SJCRH30 (cell line): ENCODE measurements at regions not wholly inside any gene's neighbourhood (a gene's known extent, or its start where the extent isn't known, plus 50 kb on each side); places are given as distances from the start of the nearest gene placed in this dataset.

Source experiments
- DNase-seq, 2 experiments: peaks; one replicate each; pipeline ENCODE4 v3.0.0-alpha.2; 2015 to 2020
- H3K27ac ChIP-seq: fragments of 250-450 bp; sonication (Bioruptor Pico); 2 replicates; pipeline ENCODE4 v1.5.1; 2020; ENCODE audit warnings: mild to moderate bottlenecking, moderate library complexity
- H3K27me3 ChIP-seq: fragments of 250-450 bp; sonication (Bioruptor Pico); 2 replicates; pipeline ENCODE4 v1.5.1; 2020; ENCODE audit warnings: mild to moderate bottlenecking, moderate library complexity
- H3K36me3 ChIP-seq: fragments of 250-450 bp; sonication (Bioruptor Pico); 2 replicates; pipeline ENCODE4 v1.5.1; 2020; ENCODE audit warnings: mild to moderate bottlenecking, moderate library complexity
- H3K4me1 ChIP-seq: fragments of 250-450 bp; sonication (Bioruptor Pico); 2 replicates; pipeline ENCODE4 v1.5.1; 2020; ENCODE audit warnings: mild to moderate bottlenecking, moderate library complexity
- H3K4me3 ChIP-seq: fragments of 250-450 bp; sonication (Bioruptor Pico); 2 replicates; pipeline ENCODE4 v1.5.1; 2020; ENCODE audit warnings: mild to moderate bottlenecking, moderate library complexity
- H3K9me3 ChIP-seq: fragments of 250-450 bp; sonication (Bioruptor Pico); replicated peaks from 2 replicates; pipeline ENCODE4 v1.5.1; 2020; ENCODE audit warnings: mild to moderate bottlenecking, moderate library complexity

DNA sequence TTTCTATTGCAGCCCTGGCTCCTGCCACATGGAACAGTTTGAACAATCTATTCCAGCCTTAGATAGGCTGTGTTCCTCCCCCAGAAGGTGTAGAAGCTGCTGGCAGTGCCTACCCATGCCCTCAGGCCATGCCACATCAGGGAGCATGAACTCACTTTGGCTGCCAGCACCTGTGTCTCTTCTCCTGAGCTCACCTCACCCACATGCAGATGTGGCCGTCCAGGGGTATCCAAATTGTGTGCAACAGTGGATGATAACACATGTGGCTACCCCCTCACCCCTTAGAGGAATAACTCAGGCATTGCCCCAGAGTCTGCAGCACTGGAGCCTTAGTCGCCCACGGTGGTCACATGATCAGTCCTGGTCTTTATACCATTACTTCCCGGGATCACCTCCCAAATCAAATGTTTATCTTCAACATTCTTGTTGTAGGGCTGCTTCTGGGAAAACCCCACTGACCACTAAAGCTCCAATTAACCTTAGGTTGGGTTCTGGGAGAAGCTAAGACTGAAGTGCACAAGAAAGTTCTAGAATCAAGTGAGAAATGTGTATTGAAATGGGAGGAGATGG lies 110.4 kb downstream of the BANF2 start:
- Histone ChIP-seq H3K4me1 (no peaks in the 10 kb centered on the region), H3K27ac (no peak overlapping the region), H3K36me3 (no peaks in the 10 kb centered on the region), H3K27me3 (peaks cover 4% of the 10 kb centered on the region; the same call in 1 of the 2 replicates), H3K4me3 (no peak overlapping the region), H3K9me3 (no peaks in the 10 kb centered on the region)
- DNase-seq, result no peak

DNA sequence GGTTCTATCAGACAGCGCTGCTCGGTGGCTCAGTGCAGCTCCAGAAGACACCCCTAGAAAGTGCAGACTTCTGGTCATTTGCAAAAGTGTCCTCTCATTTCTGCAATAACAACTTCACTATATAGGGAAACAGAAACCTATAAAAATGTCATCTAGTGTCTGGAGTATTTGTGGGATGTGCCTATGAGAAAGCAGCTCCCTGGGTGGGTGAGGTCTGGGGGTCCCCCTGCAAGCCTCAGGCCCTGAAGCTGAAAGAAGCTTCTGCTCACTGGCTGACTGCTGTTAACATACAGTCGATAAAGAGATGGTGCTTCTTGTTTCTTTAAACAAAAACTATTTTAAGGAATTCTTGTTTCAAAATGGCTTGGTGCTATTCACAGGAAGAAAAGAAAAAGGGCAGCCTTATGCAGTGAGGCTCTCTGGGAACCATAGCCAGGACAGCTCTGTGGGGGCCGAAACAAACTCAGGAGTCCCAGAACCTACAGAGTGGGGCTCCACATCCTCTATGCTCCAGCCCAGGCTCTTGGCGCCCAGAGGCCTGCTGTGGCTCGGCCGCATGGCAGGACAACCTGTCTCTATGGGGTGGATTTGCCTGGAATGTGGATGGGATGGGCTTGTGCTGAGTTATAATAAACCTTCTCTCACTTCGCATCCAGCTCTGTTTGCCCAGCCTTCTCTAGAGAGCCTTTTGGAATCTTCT lies 109.7 kb downstream of the BANF2 start:
- no peaks in the 10 kb centered on the region for H3K9me3 ChIP-seq
- H3K27ac ChIP-seq, result no peak overlapping the region
- no peak for DNase-seq
- H3K4me3 ChIP-seq, result no peak overlapping the region
- no peaks in the 10 kb centered on the region for H3K36me3 ChIP-seq
- peaks cover 1% of the 10 kb centered on the region; the same call in 1 of the 2 replicates for H3K27me3 ChIP-seq
- H3K4me1 ChIP-seq, result no peaks in the 10 kb centered on the region

DNA sequence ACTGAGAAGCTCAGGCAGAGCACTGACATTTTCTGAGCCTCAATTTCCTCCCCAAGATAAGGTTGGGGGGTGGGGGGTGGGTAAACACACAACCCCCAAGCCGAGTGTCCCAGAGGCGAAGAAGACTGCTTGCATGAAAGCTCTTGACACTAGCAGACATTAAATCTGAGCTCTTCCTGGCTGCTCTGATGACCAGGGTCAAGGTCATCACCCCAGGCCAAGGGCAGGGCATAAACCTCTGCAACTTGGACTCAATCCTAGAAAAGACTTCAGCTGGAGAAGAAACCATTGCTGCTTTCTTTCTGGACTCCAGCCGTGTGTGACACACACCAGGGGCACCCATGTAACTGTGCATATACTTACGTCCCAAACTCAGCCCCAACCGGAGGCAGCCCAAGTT lies 109.0 kb downstream of the BANF2 start:
- no peak for DNase-seq
- H3K4me3 ChIP-seq, result no peak overlapping the region
- no peaks in the 10 kb centered on the region for H3K9me3 ChIP-seq
- H3K27me3 ChIP-seq, result no peaks in the 10 kb centered on the region
- H3K36me3 ChIP-seq, result no peaks in the 10 kb centered on the region
- H3K4me1 ChIP-seq, result no peaks in the 10 kb centered on the region
- H3K27ac ChIP-seq, result no peak overlapping the region

DNA sequence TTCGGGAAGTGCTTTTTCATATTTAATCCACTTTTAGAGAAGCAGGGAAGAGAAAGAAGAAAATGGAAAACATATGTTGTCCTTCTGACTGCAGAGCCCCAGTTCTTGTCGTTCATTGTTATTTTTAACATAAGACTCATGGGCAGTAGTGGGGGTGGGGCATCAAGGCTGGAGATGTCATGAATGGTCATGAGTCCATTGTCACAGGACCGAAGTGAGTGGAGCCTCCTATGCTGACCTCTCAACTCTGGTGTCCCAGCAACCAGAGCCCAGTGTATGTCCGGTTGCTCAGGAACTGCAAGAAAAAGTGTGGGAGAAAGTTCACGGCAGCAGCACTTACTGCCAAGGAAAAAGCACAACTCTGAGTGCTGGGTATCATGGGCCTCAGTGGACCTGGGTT lies 108.6 kb downstream of the BANF2 start:
- H3K4me1 ChIP-seq, result no peaks in the 10 kb centered on the region
- no peak overlapping the region for H3K4me3 ChIP-seq
- H3K36me3 ChIP-seq, result no peaks in the 10 kb centered on the region
- no peaks in the 10 kb centered on the region for H3K27me3 ChIP-seq
- DNase-seq, result no peak
- H3K9me3 ChIP-seq, result no peaks in the 10 kb centered on the region
- no peak overlapping the region for H3K27ac ChIP-seq

DNA sequence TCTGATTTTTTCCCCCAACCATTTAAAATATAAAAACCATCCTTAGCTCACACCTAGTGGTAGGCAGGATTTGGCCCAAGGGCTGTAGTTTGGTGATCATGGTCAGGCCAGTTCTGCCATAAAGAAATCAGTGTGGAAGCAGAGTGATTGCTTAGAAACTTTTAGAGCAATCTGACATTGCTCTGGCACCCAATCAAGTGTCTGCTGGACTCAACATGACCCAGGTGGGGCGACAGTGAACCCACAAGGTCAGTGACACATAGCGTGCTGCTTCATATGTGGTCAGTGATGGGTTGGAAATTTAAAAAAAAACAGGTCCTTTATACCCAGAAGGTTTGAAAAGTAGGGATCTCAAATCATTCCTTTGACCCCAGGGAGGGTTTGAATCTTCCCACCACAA lies 107.9 kb downstream of the BANF2 start:
- DNase-seq, result no peak
- no peaks in the 10 kb centered on the region for H3K27me3 ChIP-seq

DNA sequence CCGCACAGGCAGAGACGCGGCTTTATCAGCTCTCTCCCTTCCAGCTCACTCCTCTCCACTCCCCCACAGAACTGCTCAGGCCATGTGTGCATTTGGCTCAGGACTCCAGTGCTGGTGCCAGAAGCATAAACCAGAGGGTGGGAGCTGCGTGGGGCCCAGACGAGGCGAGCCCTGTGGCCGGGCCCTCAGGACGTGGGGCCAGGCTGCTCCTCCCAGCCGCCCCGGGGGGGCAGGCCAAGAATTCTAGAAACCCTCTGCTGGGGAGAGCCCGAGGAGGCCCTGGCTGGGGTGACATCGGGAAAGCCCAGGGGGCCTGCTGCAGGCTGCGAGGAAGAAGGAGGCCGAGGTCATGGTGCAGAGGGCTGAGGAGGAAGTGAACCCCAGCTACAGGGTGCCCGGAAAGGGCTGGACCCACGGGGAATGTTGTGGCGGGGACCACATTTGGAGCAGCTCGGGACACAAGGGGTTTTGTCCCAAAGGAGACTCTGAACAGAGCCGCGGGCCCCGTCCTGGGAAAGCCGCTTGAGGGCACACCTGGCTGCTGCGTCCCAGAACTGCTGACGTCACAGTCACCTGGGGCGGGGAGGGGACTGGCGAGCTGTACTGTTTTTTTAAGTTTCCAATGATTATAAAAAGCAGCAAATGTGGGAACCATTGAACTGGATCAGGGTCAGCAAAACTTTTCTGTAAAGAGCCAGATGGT lies 107.1 kb downstream of the BANF2 start:
- H3K27ac ChIP-seq, result no peak overlapping the region
- no peaks in the 10 kb centered on the region for H3K27me3 ChIP-seq
- H3K9me3 ChIP-seq, result no peaks in the 10 kb centered on the region
- no peaks in the 10 kb centered on the region for H3K4me1 ChIP-seq
- no peak overlapping the region for H3K4me3 ChIP-seq
- no peak for DNase-seq
- no peaks in the 10 kb centered on the region for H3K36me3 ChIP-seq

More for the DNA sequence above, 107.9 kb downstream of the BANF2 start:
- H3K27ac ChIP-seq, result no peak overlapping the region
- no peaks in the 10 kb centered on the region for H3K36me3 ChIP-seq
- no peak overlapping the region for H3K4me3 ChIP-seq
- no peaks in the 10 kb centered on the region for H3K9me3 ChIP-seq
- H3K4me1 ChIP-seq, result no peaks in the 10 kb centered on the region

DNA sequence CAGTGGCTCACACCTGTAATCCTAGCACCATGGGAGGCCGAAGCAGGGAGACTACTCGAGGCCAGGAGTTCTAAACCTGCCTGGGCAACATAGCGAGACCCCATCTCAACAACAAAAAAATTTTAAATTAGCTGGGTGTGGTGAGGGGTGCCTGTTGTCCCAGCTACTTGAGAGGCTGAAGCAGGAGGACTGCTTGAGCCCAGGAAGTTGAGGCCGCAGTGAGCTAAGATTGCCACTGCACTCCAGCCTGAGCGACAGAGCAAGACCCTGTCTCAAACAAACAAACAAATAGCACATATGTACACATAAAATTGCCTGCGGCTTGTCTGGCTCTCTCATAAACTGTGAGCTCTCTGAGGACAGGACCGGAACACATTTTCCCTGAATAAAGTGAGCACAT lies 106.3 kb downstream of the BANF2 start:
- Histone ChIP-seq H3K27ac (no peak overlapping the region), H3K9me3 (no peaks in the 10 kb centered on the region), H3K27me3 (no peaks in the 10 kb centered on the region), H3K4me1 (no peaks in the 10 kb centered on the region), H3K36me3 (no peaks in the 10 kb centered on the region), H3K4me3 (no peak overlapping the region)
- no peak for DNase-seq

DNA sequence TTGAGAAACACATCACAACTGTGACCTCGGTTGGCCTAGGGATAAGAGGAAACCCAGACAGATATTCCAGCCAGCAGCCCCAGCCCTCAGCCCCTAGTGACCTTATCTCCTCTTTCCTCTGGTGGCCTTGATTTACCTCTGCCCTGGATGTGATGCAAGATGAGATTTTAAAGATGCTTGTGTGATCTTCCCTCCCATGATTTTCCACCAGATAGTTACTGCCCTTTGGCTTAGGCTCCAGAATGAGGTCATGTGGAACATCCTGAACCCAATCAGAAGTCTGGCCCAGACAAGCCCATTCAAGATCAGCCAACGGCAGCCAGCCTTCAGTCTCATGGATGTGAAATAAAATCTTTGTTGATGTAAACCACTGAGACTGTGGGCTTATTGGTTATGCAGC lies 104.0 kb downstream of the BANF2 start:
- no peak for DNase-seq
- Histone ChIP-seq H3K27ac (no peak overlapping the region), H3K27me3 (no peaks in the 10 kb centered on the region)

DNA sequence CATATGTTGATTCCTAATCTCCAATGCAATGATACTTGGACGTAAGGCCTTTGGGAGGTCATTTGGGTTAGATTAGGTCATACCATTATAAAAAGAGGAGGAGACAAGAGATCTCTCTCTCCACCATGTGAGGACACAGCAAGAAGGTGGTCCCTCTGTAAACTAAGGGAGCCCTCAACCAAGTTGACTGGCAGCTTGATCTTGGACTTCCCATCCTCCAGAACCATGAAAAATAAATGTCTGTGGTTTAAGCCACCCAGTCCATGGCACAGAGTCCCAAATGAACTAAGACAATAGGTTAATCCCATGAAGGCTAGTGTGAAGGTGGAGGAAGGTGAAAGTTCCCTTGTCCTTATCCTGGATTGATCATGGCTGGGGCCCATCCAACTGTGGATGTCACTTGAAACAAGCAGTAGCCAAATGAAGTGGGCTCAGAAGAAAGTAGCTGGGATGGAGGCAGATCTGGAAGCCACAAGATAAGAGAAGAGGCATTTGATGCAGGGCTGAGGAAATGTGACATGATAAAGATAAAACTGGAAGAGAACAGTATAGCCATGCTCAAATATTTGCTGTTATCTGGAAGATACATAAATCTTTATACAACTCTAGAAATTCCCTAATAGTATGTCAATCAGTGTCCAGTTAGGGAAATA lies 99.9 kb downstream of the BANF2 start:
- Histone ChIP-seq H3K9me3 (no peaks in the 10 kb centered on the region), H3K4me1 (no peaks in the 10 kb centered on the region), H3K4me3 (no peak overlapping the region), H3K27me3 (no peaks in the 10 kb centered on the region), H3K27ac (no peak overlapping the region), H3K36me3 (no peaks in the 10 kb centered on the region)
- no peak for DNase-seq

More for the DNA sequence above, 104.0 kb downstream of the BANF2 start:
- no peaks in the 10 kb centered on the region for H3K36me3 ChIP-seq
- no peak overlapping the region for H3K4me3 ChIP-seq
- H3K4me1 ChIP-seq, result no peaks in the 10 kb centered on the region
- no peaks in the 10 kb centered on the region for H3K9me3 ChIP-seq

DNA sequence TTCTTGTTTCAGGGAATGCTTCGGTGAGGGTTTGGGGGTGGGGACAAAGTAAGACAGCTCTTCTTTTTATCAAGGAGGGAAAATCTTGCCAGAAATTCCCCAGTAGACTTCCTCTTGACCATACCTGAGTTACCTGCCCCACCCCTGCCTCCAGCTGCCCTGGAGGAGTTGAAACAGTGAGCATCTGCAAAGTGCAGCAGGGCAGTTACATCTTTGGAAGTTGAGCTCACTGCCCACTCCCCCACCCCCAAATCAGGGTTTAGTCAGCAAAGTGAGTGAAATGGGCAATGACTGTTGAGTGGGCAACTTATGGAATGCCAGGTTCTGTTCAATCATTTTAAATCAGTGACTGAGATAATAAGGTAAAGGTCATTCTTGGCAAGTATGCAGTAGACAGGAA lies 98.8 kb downstream of the BANF2 start:
- no peak for DNase-seq
- H3K27ac ChIP-seq, result no peak overlapping the region

DNA sequence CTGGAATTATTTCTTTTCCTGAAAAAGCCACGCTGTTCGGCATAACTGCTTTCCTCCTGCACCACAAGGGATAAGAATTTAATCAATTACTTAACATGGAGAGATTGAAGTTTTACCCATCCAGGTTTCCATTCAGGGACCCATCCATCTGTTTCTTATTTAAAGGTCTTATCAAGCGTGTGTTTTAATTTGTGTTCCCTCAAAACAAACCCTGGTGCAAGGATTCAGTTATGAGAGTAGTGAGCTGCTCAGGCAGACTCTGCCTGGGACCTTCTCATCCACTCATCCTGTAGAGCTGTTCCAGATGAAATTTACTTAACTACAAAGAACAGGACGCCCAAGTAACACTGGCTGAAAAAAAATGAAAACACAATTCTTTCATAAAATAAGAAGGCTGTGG lies 97.8 kb downstream of the BANF2 start:
- Histone ChIP-seq H3K27me3 (no peaks in the 10 kb centered on the region), H3K36me3 (no peaks in the 10 kb centered on the region), H3K9me3 (no peaks in the 10 kb centered on the region), H3K4me3 (no peak overlapping the region), H3K4me1 (no peaks in the 10 kb centered on the region), H3K27ac (no peak overlapping the region)
- DNase-seq, result no peak

More for the DNA sequence above, 98.8 kb downstream of the BANF2 start:
- Histone ChIP-seq H3K4me1 (no peaks in the 10 kb centered on the region), H3K4me3 (no peak overlapping the region), H3K27me3 (no peaks in the 10 kb centered on the region), H3K9me3 (no peaks in the 10 kb centered on the region), H3K36me3 (no peaks in the 10 kb centered on the region)

DNA sequence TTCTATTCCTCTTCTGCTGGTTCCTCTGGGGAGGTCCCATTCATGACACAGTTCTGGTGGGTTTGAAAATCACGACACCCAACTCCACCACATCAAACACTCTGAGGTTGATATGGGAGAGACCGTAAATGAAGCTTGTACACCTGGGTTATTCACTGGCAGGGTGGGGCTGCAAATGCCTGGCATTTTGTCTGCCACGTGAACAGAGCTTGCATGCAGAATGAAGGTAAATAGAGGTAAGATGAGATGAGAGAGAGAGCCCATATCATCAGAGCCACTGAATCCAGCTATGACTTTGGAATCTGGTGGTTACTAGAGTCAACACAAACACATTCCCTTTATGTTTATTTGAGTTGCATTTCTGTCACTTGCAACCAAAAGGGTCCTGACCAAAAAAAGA lies 97.4 kb downstream of the BANF2 start:
- Histone ChIP-seq H3K27ac (no peak overlapping the region), H3K36me3 (no peaks in the 10 kb centered on the region), H3K4me3 (no peak overlapping the region), H3K4me1 (no peaks in the 10 kb centered on the region), H3K9me3 (no peaks in the 10 kb centered on the region), H3K27me3 (no peaks in the 10 kb centered on the region)
- DNase-seq, result no peak

DNA sequence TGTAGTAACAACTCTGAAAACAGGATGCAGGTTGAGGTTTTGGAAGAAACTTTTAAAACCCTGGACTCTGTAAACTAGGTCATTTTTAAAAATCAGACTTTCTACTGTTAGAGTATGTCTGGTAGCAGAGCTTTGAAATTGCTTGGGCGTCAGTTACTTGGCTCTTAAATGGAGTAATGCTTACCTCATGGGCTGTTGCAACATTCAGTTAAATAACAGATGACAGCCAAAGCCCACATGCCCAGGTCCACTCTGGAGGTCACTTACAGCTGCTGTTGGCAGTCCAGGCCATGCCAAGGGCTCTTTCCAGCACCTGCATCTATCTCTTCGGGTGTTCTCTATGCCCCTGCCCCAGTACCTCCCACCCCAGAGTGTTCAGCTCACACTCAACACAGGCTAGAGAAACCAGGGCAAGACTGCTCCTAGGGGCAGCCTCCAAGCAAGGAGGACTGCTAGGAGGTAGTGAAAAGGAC lies 96.4 kb downstream of the BANF2 start:
- DNase-seq, result no peak
- H3K4me3 ChIP-seq, result no peak overlapping the region
- H3K9me3 ChIP-seq, result no peaks in the 10 kb centered on the region
- H3K27ac ChIP-seq, result no peak overlapping the region
- H3K27me3 ChIP-seq, result peaks cover 4% of the 10 kb centered on the region; the same call in 1 of the 2 replicates
- no peaks in the 10 kb centered on the region for H3K36me3 ChIP-seq
- H3K4me1 ChIP-seq, result no peaks in the 10 kb centered on the region

DNA sequence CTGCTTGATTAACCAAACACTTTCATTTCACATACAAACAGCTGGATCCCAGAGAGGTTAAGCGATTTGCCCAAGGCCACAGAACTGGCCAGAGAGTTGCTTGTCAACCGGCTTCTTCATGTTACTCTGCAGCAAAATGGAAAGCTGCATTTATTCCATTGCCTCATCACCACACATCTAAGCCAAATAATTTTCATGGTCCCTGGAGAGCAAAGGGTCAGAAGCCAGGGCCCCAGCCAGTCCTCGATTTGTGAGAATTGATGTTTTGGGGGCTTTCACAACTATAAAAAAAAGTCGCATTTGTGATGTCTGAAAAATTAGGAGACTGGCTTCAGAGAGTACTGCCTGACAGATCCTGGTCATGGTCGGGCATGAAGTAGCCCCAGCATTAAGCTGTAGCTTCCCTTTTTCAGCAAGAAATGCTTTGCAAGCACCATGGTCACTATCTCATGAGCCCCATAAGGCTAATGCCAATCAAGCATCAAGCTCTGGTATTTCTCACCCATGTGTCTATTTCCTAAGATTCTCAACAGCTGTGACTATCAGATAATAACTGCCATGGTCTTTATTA lies 95.8 kb downstream of the BANF2 start:
- DNase-seq, result no peak
- Histone ChIP-seq H3K27me3 (peaks cover 4% of the 10 kb centered on the region; the same call in 1 of the 2 replicates), H3K9me3 (no peaks in the 10 kb centered on the region), H3K4me1 (no peaks in the 10 kb centered on the region), H3K36me3 (no peaks in the 10 kb centered on the region), H3K4me3 (no peak overlapping the region), H3K27ac (no peak overlapping the region)

DNA sequence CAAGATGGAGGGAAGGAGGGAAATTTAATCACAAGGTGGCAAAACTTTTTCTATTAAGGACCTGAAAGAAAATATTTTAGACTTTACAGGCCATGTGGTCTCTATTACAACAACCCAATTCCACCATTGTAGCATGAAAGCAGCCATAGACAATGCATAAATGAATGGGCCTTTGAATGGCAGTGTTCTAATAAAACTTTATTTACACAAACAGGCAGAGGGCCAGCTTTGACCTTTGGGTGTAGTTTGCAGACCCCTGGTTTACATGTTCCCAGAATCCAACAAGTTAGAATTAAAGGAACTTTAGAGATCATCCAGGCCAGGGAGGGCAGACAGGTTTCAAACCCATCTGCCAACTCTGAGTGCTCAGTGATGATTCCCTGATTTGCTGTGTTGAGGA lies 95.2 kb downstream of the BANF2 start:
- H3K4me3 ChIP-seq, result no peak overlapping the region
- H3K27ac ChIP-seq, result no peak overlapping the region
- H3K9me3 ChIP-seq, result no peaks in the 10 kb centered on the region
- no peaks in the 10 kb centered on the region for H3K4me1 ChIP-seq
- no peak for DNase-seq
- H3K27me3 ChIP-seq, result peaks cover 9% of the 10 kb centered on the region; the same call in 1 of the 2 replicates
- no peaks in the 10 kb centered on the region for H3K36me3 ChIP-seq
